OCI-LY1 (cell line): ENCODE measurements at regions not wholly inside any gene's neighbourhood (a gene's known extent, or its start where the extent isn't known, plus 50 kb on each side); places are given as distances from the start of the nearest gene placed in this dataset.

Experiments
- H2AFZ ChIP-seq: fragments of 200-600 bp; sonication (generic), shearing (Covaris generic); 2 replicates; pipeline ENCODE4 v1.6.0; 2014; ENCODE audit warnings: antibody characterized with exemption, mild to moderate bottlenecking, low read length
- H3F3A ChIP-seq: fragments of 200-600 bp; sonication (generic), shearing (Covaris generic); 2 replicates; pipeline ENCODE4 v1.6.0; 2014; ENCODE audit warnings: mild to moderate bottlenecking, antibody characterized with exemption, low read length, moderate library complexity; ENCODE audit not compliant: insufficient read depth
- H3K27ac ChIP-seq: fragments of 200-600 bp; sonication (generic); 2 replicates; pipeline ENCODE4 v1.5.1; 2014; ENCODE audit warnings: low read length, mixed run types, mild to moderate bottlenecking, low read depth; ENCODE audit not compliant: poor library complexity, severe bottlenecking
- H3K27me3 ChIP-seq: fragments of 200-600 bp; sonication (generic); 2 replicates; pipeline ENCODE4 v1.6.0; 2014; ENCODE audit warnings: antibody characterized with exemption, mild to moderate bottlenecking, low read length, moderate library complexity; ENCODE audit not compliant: insufficient read depth
- H3K36me3 ChIP-seq: fragments of 200-600 bp; sonication (generic); 2 replicates; pipeline ENCODE4 v1.6.1; 2014; ENCODE audit warnings: mild to moderate bottlenecking, antibody characterized with exemption, low read length, moderate library complexity, mixed read lengths; ENCODE audit not compliant: insufficient read depth
- H3K4me1 ChIP-seq: fragments of 200-600 bp; sonication (generic); 2 replicates; pipeline ENCODE4 v1.5.1; 2014; ENCODE audit warnings: mild to moderate bottlenecking, low read length, moderate library complexity; ENCODE audit not compliant: insufficient read depth, severe bottlenecking
- H3K4me2 ChIP-seq: fragments of 200-600 bp; sonication (generic), shearing (Covaris generic); 2 replicates; pipeline ENCODE4 v1.6.1; 2014; ENCODE audit warnings: low read length
- H3K4me3 ChIP-seq: fragments of 200-600 bp; sonication (generic); 2 replicates; pipeline ENCODE4 v1.5.1; 2014; ENCODE audit warnings: low read length, low read depth, mild to moderate bottlenecking, mixed read lengths; ENCODE audit not compliant: poor library complexity, severe bottlenecking
- H3K79me2 ChIP-seq: fragments of 200-600 bp; shearing (Covaris generic); 2 replicates; pipeline ENCODE4 v1.6.1; 2016; ENCODE audit warnings: mixed run types, low read length, mixed read lengths; ENCODE audit not compliant: insufficient read depth
- H3K9ac ChIP-seq: fragments of 200-600 bp; sonication (generic), shearing (Covaris generic); 2 replicates; pipeline ENCODE4 v1.6.1; 2014; ENCODE audit warnings: mild to moderate bottlenecking, low read length, mixed read lengths
- H3K9me2 ChIP-seq: fragments of 200-600 bp; sonication (generic), shearing (Covaris generic); 2 replicates; pipeline ENCODE4 v1.6.1; 2014; ENCODE audit warnings: low read depth, mild to moderate bottlenecking, low read length, mixed read lengths
- H3K9me3 ChIP-seq: fragments of 200-600 bp; shearing (Covaris generic); 2 replicates; pipeline ENCODE4 v1.6.1; 2014; ENCODE audit warnings: low read length, mixed read lengths
- H4K20me1 ChIP-seq: fragments of 200-600 bp; sonication (generic), shearing (Covaris generic); 2 replicates; pipeline ENCODE4 v1.6.0; 2016; ENCODE audit warnings: mild to moderate bottlenecking, low read length; ENCODE audit not compliant: insufficient read depth
- CTCF ChIP-seq: fragments of 200-600 bp; sonication (generic), shearing (Covaris generic); IDR thresholded peaks from 2 replicates; pipeline ENCODE4 v1.5.1; 2017; ENCODE audit warnings: mild to moderate bottlenecking, antibody characterized with exemption, low read length, moderate library complexity, mixed read lengths
- EZH2 ChIP-seq: fragments of 200-600 bp; sonication (generic), shearing (Covaris generic); IDR thresholded peaks from 2 replicates; pipeline ENCODE4 v1.8.0; 2017; ENCODE audit warnings: borderline replicate concordance, mixed run types, mild to moderate bottlenecking, antibody characterized with exemption, low read length, moderate library complexity, mixed read lengths

- H3K79me2 ChIP-seq, result no peaks in the 10 kb centered on the region
- H3F3A ChIP-seq, result no peaks in the 10 kb centered on the region
- no peak overlapping the region for H3K4me3 ChIP-seq
- H3K27ac ChIP-seq, result no peak overlapping the region
- no peak overlapping the region for H2AFZ ChIP-seq
- no peaks in the 10 kb centered on the region for H3K9me3 ChIP-seq
- H3K9me2 ChIP-seq, result no peaks in the 10 kb centered on the region
- TF ChIP-seq EZH2 (no peak), CTCF (no peak)
- H3K36me3 ChIP-seq, result no peaks in the 10 kb centered on the region
- no peak overlapping the region for H3K4me2 ChIP-seq
- no peaks in the 10 kb centered on the region for H4K20me1 ChIP-seq
- H3K9ac ChIP-seq, result no peak overlapping the region
- no peaks in the 10 kb centered on the region for H3K27me3 ChIP-seq
- no peaks in the 10 kb centered on the region for H3K4me1 ChIP-seq
Observed at GRCh38 chr4:3860913-3861636, 94.9 kb downstream of the ADRA2C start.

- TF ChIP-seq EZH2 (no peak), CTCF (no peak)
- no peaks in the 10 kb centered on the region for H3K27me3 ChIP-seq
- no peak overlapping the region for H2AFZ ChIP-seq
- no peaks in the 10 kb centered on the region for H3K9me2 ChIP-seq
- H3K9ac ChIP-seq, result no peak overlapping the region
- H3K27ac ChIP-seq, result no peak overlapping the region
- H3F3A ChIP-seq, result no peaks in the 10 kb centered on the region
- H3K79me2 ChIP-seq, result no peaks in the 10 kb centered on the region
- H4K20me1 ChIP-seq, result no peaks in the 10 kb centered on the region
- H3K4me3 ChIP-seq, result no peak overlapping the region
- no peaks in the 10 kb centered on the region for H3K9me3 ChIP-seq
- H3K36me3 ChIP-seq, result no peaks in the 10 kb centered on the region
- no peaks in the 10 kb centered on the region for H3K4me1 ChIP-seq
- no peak overlapping the region for H3K4me2 ChIP-seq
Observed at GRCh38 chr4:3861720-3862639, 95.8 kb downstream of the ADRA2C start.

GRCh38 chr4:3862640-3863420, 96.6 kb downstream of the ADRA2C start:
- no peak for TF ChIP-seq EZH2
- no peak for TF ChIP-seq CTCF
- Histone ChIP-seq H3K9me3 (no peaks in the 10 kb centered on the region), H3K27ac (no peak overlapping the region), H3K4me1 (no peaks in the 10 kb centered on the region), H2AFZ (no peak overlapping the region), H3K79me2 (no peaks in the 10 kb centered on the region), H3F3A (no peaks in the 10 kb centered on the region), H4K20me1 (no peaks in the 10 kb centered on the region), H3K4me3 (no peak overlapping the region), H3K27me3 (no peaks in the 10 kb centered on the region), H3K9ac (no peak overlapping the region), H3K36me3 (no peaks in the 10 kb centered on the region), H3K4me2 (no peak overlapping the region), H3K9me2 (no peaks in the 10 kb centered on the region)
